Tibial nerve (tissue), 4 donors: ENCODE measurements at regions not wholly inside any gene's neighbourhood (a gene's known extent, or its start where the extent isn't known, plus 50 kb on each side); places are given as distances from the start of the nearest gene placed in this dataset.
"Not testable (repeated sequence)": the region's sequence is repeated elsewhere in the genome, so short reads cannot be mapped to it uniquely, and the experiment has no call there.

ENCODE experiments used
- DNase-seq, 2 donors: peaks; one replicate each; pipeline ENCODE4 v3.0.0-alpha.2; 2019; ENCODE audit warnings: low spot score in 2 of 2
- H3K27ac ChIP-seq, 4 donors: fragments of 200-600 bp; sonication (generic) in 3 of 4; one replicate each; pipeline ENCODE4 v1.5.1; 2017 to 2019; ENCODE audit warnings: mild to moderate bottlenecking in 1 of 4
- H3K27me3 ChIP-seq, 2 donors: fragments of 200-600 bp; sonication (generic) in 1 of 2; one replicate each; pipeline versions ENCODE4 v1.5.1 to v1.6.0; 2017 to 2019
- H3K36me3 ChIP-seq, 3 donors: fragments of 200-600 bp; sonication (generic); one replicate each; pipeline ENCODE4 v1.5.1; 2018 to 2019
- H3K4me1 ChIP-seq, 4 donors: fragments of 200-600 bp; sonication (generic) in 3 of 4; one replicate each; pipeline ENCODE4 v1.5.1; 2017 to 2019
- H3K4me3 ChIP-seq, 4 donors: fragments of 200-600 bp; sonication (generic) in 3 of 4; one replicate each; pipeline ENCODE4 v1.5.1; 2017 to 2019; ENCODE audit warnings: mild to moderate bottlenecking in 1 of 4, moderate library complexity in 1 of 4
- H3K9me3 ChIP-seq, 4 donors: fragments of 200-600 bp; sonication (generic) in 3 of 4; one replicate each; pipeline ENCODE4 v1.5.1; 2017 to 2019
- CTCF ChIP-seq, 5 experiments: fragments of 200-600 bp in 3 of 5; fragments of 450-650 bp in 2 of 5; sonication (generic) in 3 of 5; IDR thresholded peaks; one replicate each; pipeline ENCODE4 v1.5.1; 2016 to 2019; ENCODE audit warnings: antibody characterized with exemption in 5 of 5, mild to moderate bottlenecking in 3 of 5, moderate library complexity in 2 of 5
- EP300 ChIP-seq, 2 donors: sonication (generic); formaldehyde crosslinking; IDR thresholded peaks; one replicate each; pipeline ENCODE4 v1.6.1; 2017; ENCODE audit warnings: antibody characterized with exemption in 2 of 2, mild to moderate bottlenecking in 1 of 2
- POLR2A ChIP-seq, 2 donors: fragments of 450-650 bp; IDR thresholded peaks; one replicate each; pipeline ENCODE4 v1.6.1; 2017; ENCODE audit warnings: antibody characterized with exemption in 2 of 2, mild to moderate bottlenecking in 2 of 2, moderate library complexity in 2 of 2
- WGBS, 2 donors: methylation state at CpG; one replicate each; pipeline ENCODE4 v1.1.5; 2018; 5-methylcytosine and 5-hydroxymethylcytosine counted together

GRCh38 chr5:163898873-163899272 is 393.5 kb downstream of the MAT2B start:
- no peak overlapping the region for H3K27ac ChIP-seq
- H3K36me3 ChIP-seq, result no peaks in the 10 kb centered on the region
- DNase-seq, result no peak
- H3K4me3 ChIP-seq, result no peak overlapping the region
- peaks cover 0 to 14% (median 0%) of the 10 kb centered on the region in 4 donors for H3K9me3 ChIP-seq
- H3K27me3 ChIP-seq, result no peaks in the 10 kb centered on the region
- no peak for TF ChIP-seq EP300 (IDR thresholded peaks at IDR 0.05)
- no peak for TF ChIP-seq POLR2A (IDR thresholded peaks at IDR 0.05)
- no peaks in the 10 kb centered on the region for H3K4me1 ChIP-seq

DNA sequence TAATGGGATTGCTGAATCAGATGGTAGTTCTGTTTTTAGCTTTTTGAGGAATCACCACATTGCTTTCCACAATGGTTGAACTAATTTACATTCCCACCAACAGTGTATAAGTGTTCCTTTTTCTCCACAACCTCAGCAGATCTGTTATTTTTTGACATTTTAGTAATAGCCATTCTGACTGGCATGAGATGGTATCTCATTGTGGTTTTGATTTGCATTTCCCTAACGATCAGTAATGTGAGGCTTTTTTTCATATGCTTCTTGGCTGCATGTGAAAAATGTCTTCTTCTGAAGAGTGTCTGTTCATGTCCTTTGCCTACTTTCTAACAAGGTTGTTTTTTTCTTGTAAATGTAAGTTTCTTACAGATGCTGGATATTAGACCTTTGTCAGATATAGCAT is 402.4 kb downstream of the MAT2B start:
- not testable (repeated sequence) for H3K9me3 ChIP-seq, H3K27ac ChIP-seq, H3K27me3 ChIP-seq, H3K36me3 ChIP-seq, H3K4me1 ChIP-seq, H3K4me3 ChIP-seq, DNase-seq
- WGBS, 2 donors, result 64 to 65% methylated on average over 1 of the region's 1 CpG

- Histone ChIP-seq H3K4me3 (no peak overlapping the region), H3K27ac (no peak overlapping the region), H3K36me3 (no peaks in the 10 kb centered on the region), H3K4me1 (no peaks in the 10 kb centered on the region), H3K9me3 (peaks cover 0 to 3% (median 0%) of the 10 kb centered on the region in 4 donors), H3K27me3 (no peaks in the 10 kb centered on the region)
- no peak for TF ChIP-seq POLR2A (IDR thresholded peaks at IDR 0.05)
- no peak for TF ChIP-seq CTCF (IDR thresholded peaks at IDR 0.05)
- TF ChIP-seq EP300 (IDR thresholded peaks at IDR 0.05), result no peak
- DNase-seq, result no peak
- WGBS, 2 donors, result 65 to 70% methylated on average over 3 of the region's 3 CpGs
Observed at GRCh38 chr5:163908253-163908652, 402.8 kb downstream of the MAT2B start.

GRCh38 chr5:163910226-163910625 is 404.8 kb downstream of the MAT2B start:
- Histone ChIP-seq H3K4me1 (no peaks in the 10 kb centered on the region), H3K9me3 (peaks cover 0 to 3% (median 0%) of the 10 kb centered on the region in 4 donors), H3K27ac (no peak overlapping the region), H3K36me3 (no peaks in the 10 kb centered on the region), H3K27me3 (no peaks in the 10 kb centered on the region), H3K4me3 (no peak overlapping the region)
- no peak for TF ChIP-seq POLR2A (IDR thresholded peaks at IDR 0.05)
- TF ChIP-seq EP300 (IDR thresholded peaks at IDR 0.05), result no peak
- TF ChIP-seq CTCF (IDR thresholded peaks at IDR 0.05), result no peak
- DNase-seq, result no peak
- 92 to 95% methylated on average over 1 of the region's 1 CpG for WGBS, 2 donors

- no peak for DNase-seq
- H3K4me1 ChIP-seq, result peaks cover 0 to 4% (median 0%) of the 10 kb centered on the region in 4 donors
- WGBS, 2 donors, result 63 to 64% methylated on average over 4 of the region's 4 CpGs
- no peak overlapping the region for H3K27ac ChIP-seq
- no peaks in the 10 kb centered on the region for H3K27me3 ChIP-seq
- H3K9me3 ChIP-seq, result no peaks in the 10 kb centered on the region
- TF ChIP-seq EP300 (IDR thresholded peaks at IDR 0.05), result no peak
- TF ChIP-seq CTCF (IDR thresholded peaks at IDR 0.05), result no peak
- TF ChIP-seq POLR2A (IDR thresholded peaks at IDR 0.05), result no peak
- H3K36me3 ChIP-seq, result no peaks in the 10 kb centered on the region
- no peak overlapping the region for H3K4me3 ChIP-seq
Observed at GRCh38 chr5:163912046-163912445, 406.6 kb downstream of the MAT2B start.

- no peak overlapping the region for H3K4me3 ChIP-seq
- H3K36me3 ChIP-seq, result no peaks in the 10 kb centered on the region
- no peaks in the 10 kb centered on the region for H3K27me3 ChIP-seq
- TF ChIP-seq CTCF (IDR thresholded peaks at IDR 0.05) (no peak), POLR2A (IDR thresholded peaks at IDR 0.05) (no peak), EP300 (IDR thresholded peaks at IDR 0.05) (no peak)
- 82 to 89% methylated on average over 3 of the region's 3 CpGs for WGBS, 2 donors
- H3K4me1 ChIP-seq, result peaks cover 0 to 4% (median 0%) of the 10 kb centered on the region in 4 donors
- no peak for DNase-seq
- H3K9me3 ChIP-seq, result no peaks in the 10 kb centered on the region
- H3K27ac ChIP-seq, result no peak overlapping the region
Observed at GRCh38 chr5:163913548-163913947, 408.1 kb downstream of the MAT2B start.
